ENCODE measurements at regions not wholly inside any gene's neighbourhood (a gene's known extent, or its start where the extent isn't known, plus 50 kb on each side); places are given as distances from the start of the nearest gene placed in this dataset.

GRCh38 chr9:7237473-7238246, 479.9 kb downstream of the KDM4C start:
- Histone ChIP-seq H3K4me3 (no peak overlapping the region), H3K27ac (no peak overlapping the region)
- TF ChIP-seq CTCF (IDR thresholded peaks at IDR 0.05) = no peak
- DNase-seq (ENCODE audit: low spot score) = no peak

GRCh38 chr9:7236186-7236585, 478.4 kb downstream of the KDM4C start:
- no peak for TF ChIP-seq CTCF (IDR thresholded peaks at IDR 0.05)
- Histone ChIP-seq H3K4me3 (no peak overlapping the region), H3K27ac (no peak overlapping the region)
- no peak for DNase-seq (ENCODE audit: low spot score)

- Histone ChIP-seq H3K27ac (no peak overlapping the region), H3K4me3 (no peak overlapping the region)
- TF ChIP-seq CTCF (IDR thresholded peaks at IDR 0.05) = no peak
- DNase-seq (ENCODE audit: low spot score) = no peak
Measured at GRCh38 chr9:7234144-7234543, 476.4 kb downstream of the KDM4C start.

GRCh38 chr9:7229571-7229970, 471.8 kb downstream of the KDM4C start:
- no peak overlapping the region for H3K27ac ChIP-seq
- no peak overlapping the region for H3K4me3 ChIP-seq
- DNase-seq (ENCODE audit: low spot score) = no peak
- no peak for TF ChIP-seq CTCF (IDR thresholded peaks at IDR 0.05)

GRCh38 chr9:7228726-7229125, 471.0 kb downstream of the KDM4C start:
- Histone ChIP-seq H3K27ac (no peak overlapping the region), H3K4me3 (no peak overlapping the region)
- TF ChIP-seq CTCF (IDR thresholded peaks at IDR 0.05) = no peak
- no peak for DNase-seq (ENCODE audit: low spot score)

GRCh38 chr9:7227951-7228350, 470.2 kb downstream of the KDM4C start:
- Histone ChIP-seq H3K27ac (no peak overlapping the region), H3K4me3 (no peak overlapping the region)
- TF ChIP-seq CTCF (IDR thresholded peaks at IDR 0.05) = no peak
- DNase-seq (ENCODE audit: low spot score) = no peak

GRCh38 chr9:7226007-7226640, 468.4 kb downstream of the KDM4C start:
- no peak overlapping the region for H3K27ac ChIP-seq
- no peak for DNase-seq (ENCODE audit: low spot score)
- H3K4me3 ChIP-seq = no peak overlapping the region
- no peak for TF ChIP-seq CTCF (IDR thresholded peaks at IDR 0.05)

Measured in coronary artery (tissue), 2 donors.